SH-SY5Y (cell line): ENCODE measurements at regions not wholly inside any gene's neighbourhood (a gene's known extent, or its start where the extent isn't known, plus 50 kb on each side); places are given as distances from the start of the nearest gene placed in this dataset.

Source experiments
- GATA2 ChIP-seq: IDR thresholded peaks from 2 replicates; pipeline ENCODE4 v1.6.1; 2011; ENCODE audit warnings: mild to moderate bottlenecking, low read depth, low read length
- GATA3 ChIP-seq: IDR thresholded peaks from 2 replicates; pipeline ENCODE4 v1.6.1; 2011; ENCODE audit warnings: low read depth, mild to moderate bottlenecking, low read length, moderate library complexity

GRCh38 chr1:42035830-42036604 is 117.2 kb upstream of the GUCA2B start:
- peak; percentile 52 for TF ChIP-seq GATA2
- no peak for TF ChIP-seq GATA3
